GM12878 (cell line): ENCODE measurements at regions not wholly inside any gene's neighbourhood (a gene's known extent, or its start where the extent isn't known, plus 50 kb on each side); places are given as distances from the start of the nearest gene placed in this dataset.

Experiments used
- ATAC-seq: fragments of 200-7000 bp; cut with Tn5 transposase; 3 replicates; pipeline ENCODE4 v1.9.1; 2020; ENCODE audit warnings: mild to moderate bottlenecking, moderate library complexity
- BruUV-seq: library from RNA; stranded (reverse); fragments of 400-500 nt; replicated peaks from 2 replicates; lab custom pipeline; 2021; lab: Mats Ljungman, UMichigan
- CTCF ChIA-PET: fragments of 300-600 bp; sonication (Branson Sonifier 250); formaldehyde crosslinking; extraction: SDS; loops from one replicate; lab custom pipeline; 2021; ENCODE audit warnings: inconsistent platforms; lab: Yijun Ruan, JAX
- POLR2A ChIA-PET: fragments of 350-600 bp; formaldehyde crosslinking; extraction: SDS; loops from one replicate; lab custom pipeline; 2021; ENCODE audit warnings: inconsistent platforms; lab: Charles Lee
- RAD21 ChIA-PET: fragments of 300-600 bp; sonication (Branson Sonifier 250); formaldehyde crosslinking; loops from one replicate; lab custom pipeline; 2023; ENCODE audit warnings: antibody characterized with exemption; ENCODE audit not compliant: unreplicated experiment; lab: Charles Lee
- SMC1A ChIA-PET: fragments of 300-600 bp; sonication (Branson Sonifier 250); formaldehyde crosslinking; loops from one replicate; lab custom pipeline; 2023; ENCODE audit not compliant: unreplicated experiment, uncharacterized antibody; lab: Charles Lee
- DNase-seq: peaks from one replicate; pipeline ENCODE4 v3.0.0-alpha.2; 2011; ENCODE audit warnings: low read depth, low spot score
- FAIRE-seq: peaks from 3 replicates; lab custom pipeline; 2011; peaks lifted over from hg19 to GRCh38; lab: Jason Lieb, UNC
- H2AFZ ChIP-seq: 2 replicates; pipeline ENCODE4 v1.6.0; 2011; ENCODE audit warnings: low read depth, low read length, control low read depth; ENCODE audit not compliant: control insufficient read depth
- H3K27ac ChIP-seq: 2 replicates; pipeline ENCODE4 v1.5.1; 2011; ENCODE audit warnings: control low read depth; ENCODE audit not compliant: control insufficient read depth, insufficient read depth
- H3K27me3 ChIP-seq, 2 experiments: replicated peaks in 1 of 2; 2 replicates each; pipeline versions ENCODE4 v1.6.0 to v1.6.1; 2011; ENCODE audit warnings: low read length in 1 of 2; ENCODE audit not compliant: control insufficient read depth in 2 of 2, insufficient read depth in 2 of 2
- H3K36me3 ChIP-seq, 2 experiments: 2 replicates each; pipeline ENCODE4 v1.5.1; 2011; ENCODE audit warnings: low read length in 1 of 2; ENCODE audit not compliant: control insufficient read depth in 2 of 2, insufficient read depth in 2 of 2
- H3K4me1 ChIP-seq: 2 replicates; pipeline ENCODE4 v1.6.1; 2011; ENCODE audit warnings: mild to moderate bottlenecking, low read length, moderate library complexity, mixed read lengths; ENCODE audit not compliant: control insufficient read depth, insufficient read depth
- H3K4me2 ChIP-seq: 2 replicates; pipeline ENCODE4 v1.6.0; 2011; ENCODE audit warnings: control low read depth; ENCODE audit not compliant: control insufficient read depth, insufficient read depth
- H3K4me3 ChIP-seq: fragments of 200-600 bp; sonication (generic); 2 replicates; pipeline ENCODE4 v1.5.1; 2016
- H3K79me2 ChIP-seq: 2 replicates; pipeline ENCODE4 v1.6.0; 2011; ENCODE audit warnings: low read length; ENCODE audit not compliant: control insufficient read depth, insufficient read depth
- H3K9ac ChIP-seq: 2 replicates; pipeline ENCODE4 v1.8.0; 2011; ENCODE audit warnings: low read length, control low read depth, mixed read lengths; ENCODE audit not compliant: control insufficient read depth, insufficient read depth
- H3K9me3 ChIP-seq: replicated peaks from 3 replicates; pipeline ENCODE4 v1.5.1; 2011; ENCODE audit warnings: mild to moderate bottlenecking, low read length; ENCODE audit not compliant: control insufficient read depth, insufficient read depth
- H4K20me1 ChIP-seq: 2 replicates; pipeline ENCODE4 v1.6.0; 2011; ENCODE audit not compliant: control insufficient read depth, insufficient read depth
- ATF7 ChIP-seq: fragments of 450-650 bp; IDR thresholded peaks from 2 replicates; pipeline ENCODE4 v1.6.1; 2016; ENCODE audit warnings: low read depth, mild to moderate bottlenecking
- BACH1 ChIP-seq: fragments of 450-650 bp; IDR thresholded peaks from 2 replicates; pipeline ENCODE4 v1.6.1; 2017; ENCODE audit warnings: mild to moderate bottlenecking, borderline replicate concordance
- CHD2 ChIP-seq: IDR thresholded peaks from 2 replicates; pipeline ENCODE4 v1.6.1; 2011; ENCODE audit warnings: low read depth, low read length, improper control_type of control experiment, borderline replicate concordance
- IRF4 ChIP-seq: IDR thresholded peaks from 2 replicates; pipeline ENCODE4 v1.6.1; 2011; ENCODE audit warnings: low read depth, low read length
- JUND ChIP-seq: IDR thresholded peaks from 2 replicates; pipeline ENCODE4 v1.6.1; 2012; ENCODE audit warnings: low read depth, mild to moderate bottlenecking, low read length, improper control_type of control experiment, moderate library complexity
- KLF5 ChIP-seq: fragments of 450-650 bp; IDR thresholded peaks from 2 replicates; pipeline ENCODE4 v1.6.1; 2014; ENCODE audit warnings: mild to moderate bottlenecking; ENCODE audit not compliant: partially characterized antibody
- SIX5 ChIP-seq: IDR thresholded peaks from 2 replicates; pipeline ENCODE4 v1.6.1; 2011; ENCODE audit warnings: mild to moderate bottlenecking, low read depth, low read length, moderate library complexity; ENCODE audit not compliant: severe bottlenecking
- TCF3 ChIP-seq: IDR thresholded peaks from 2 replicates; pipeline ENCODE4 v1.6.1; 2012; ENCODE audit warnings: low read depth, mild to moderate bottlenecking, low read length, borderline replicate concordance; ENCODE audit not compliant: insufficient read depth
- WGBS: methylation state at CpG from one replicate; pipeline ENCODE4 v1.1.6; 2016; ENCODE audit warnings: low lambda C conversion rate; ENCODE audit not compliant: insufficient replicate concordance, insufficient coverage; ENCODE audit errors: missing lambda C conversion rate; 5-methylcytosine and 5-hydroxymethylcytosine counted together
- in situ Hi-C: fragments of 300-500 bp; cut with MboI; formaldehyde crosslinking; loops from 9 replicates; pipeline ENCODE4 v1.14.3; 2018; ENCODE audit warnings: mixed read lengths
- intact Hi-C: fragments of 100-400 bp; cut with micrococcal nuclease; formaldehyde crosslinking; loops from one replicate; pipeline ENCODE4 v1.14.2; 2022; ENCODE audit not compliant: unreplicated experiment
- TF ChIP-seq, protein P1 (sequence below): fragments of 450-650 bp; formaldehyde crosslinking; IDR thresholded peaks from 2 replicates; pipeline ENCODE4 v1.4.0; 2020; ENCODE audit warnings: mild to moderate bottlenecking, moderate library complexity
- TF ChIP-seq, protein P2 (sequence below): fragments of 450-650 bp; IDR thresholded peaks from 2 replicates; pipeline ENCODE4 v1.6.1; 2014; ENCODE audit warnings: mild to moderate bottlenecking

DNA sequence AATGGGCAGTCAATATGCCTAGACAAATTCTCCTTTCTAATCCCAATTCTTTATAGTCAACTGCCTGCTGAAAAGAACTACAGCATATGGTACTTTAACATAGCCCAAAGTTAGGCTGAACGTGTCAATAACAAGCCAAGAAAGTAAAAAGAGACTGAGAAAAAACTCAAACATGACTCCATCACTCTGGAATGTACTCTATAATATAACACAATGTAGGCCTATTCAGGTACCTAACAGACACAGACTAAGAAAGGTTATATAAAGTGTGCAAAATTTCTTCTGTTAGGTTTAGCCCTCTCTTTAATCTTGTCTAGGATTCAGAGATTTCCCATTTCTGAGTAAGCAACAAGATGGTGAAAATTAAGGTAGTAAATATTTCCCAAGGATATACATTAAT is 209.7 kb upstream of the PRR16 start:
- RAD21 ChIA-PET, result no interaction called here
- H2AFZ ChIP-seq, result no peak overlapping the region
- H3K79me2 ChIP-seq, result no peaks in the 10 kb centered on the region
- intact Hi-C loops, result no loop called here
- no peaks in the 10 kb centered on the region for H3K4me1 ChIP-seq
- TF ChIP-seq KLF5 (no peak), SIX5 (no peak), CHD2 (no peak), JUND (no peak), TCF3 (no peak), IRF4 (no peak), ATF7 (no peak), BACH1 (no peak)
- TF ChIP-seq, protein P1, sequence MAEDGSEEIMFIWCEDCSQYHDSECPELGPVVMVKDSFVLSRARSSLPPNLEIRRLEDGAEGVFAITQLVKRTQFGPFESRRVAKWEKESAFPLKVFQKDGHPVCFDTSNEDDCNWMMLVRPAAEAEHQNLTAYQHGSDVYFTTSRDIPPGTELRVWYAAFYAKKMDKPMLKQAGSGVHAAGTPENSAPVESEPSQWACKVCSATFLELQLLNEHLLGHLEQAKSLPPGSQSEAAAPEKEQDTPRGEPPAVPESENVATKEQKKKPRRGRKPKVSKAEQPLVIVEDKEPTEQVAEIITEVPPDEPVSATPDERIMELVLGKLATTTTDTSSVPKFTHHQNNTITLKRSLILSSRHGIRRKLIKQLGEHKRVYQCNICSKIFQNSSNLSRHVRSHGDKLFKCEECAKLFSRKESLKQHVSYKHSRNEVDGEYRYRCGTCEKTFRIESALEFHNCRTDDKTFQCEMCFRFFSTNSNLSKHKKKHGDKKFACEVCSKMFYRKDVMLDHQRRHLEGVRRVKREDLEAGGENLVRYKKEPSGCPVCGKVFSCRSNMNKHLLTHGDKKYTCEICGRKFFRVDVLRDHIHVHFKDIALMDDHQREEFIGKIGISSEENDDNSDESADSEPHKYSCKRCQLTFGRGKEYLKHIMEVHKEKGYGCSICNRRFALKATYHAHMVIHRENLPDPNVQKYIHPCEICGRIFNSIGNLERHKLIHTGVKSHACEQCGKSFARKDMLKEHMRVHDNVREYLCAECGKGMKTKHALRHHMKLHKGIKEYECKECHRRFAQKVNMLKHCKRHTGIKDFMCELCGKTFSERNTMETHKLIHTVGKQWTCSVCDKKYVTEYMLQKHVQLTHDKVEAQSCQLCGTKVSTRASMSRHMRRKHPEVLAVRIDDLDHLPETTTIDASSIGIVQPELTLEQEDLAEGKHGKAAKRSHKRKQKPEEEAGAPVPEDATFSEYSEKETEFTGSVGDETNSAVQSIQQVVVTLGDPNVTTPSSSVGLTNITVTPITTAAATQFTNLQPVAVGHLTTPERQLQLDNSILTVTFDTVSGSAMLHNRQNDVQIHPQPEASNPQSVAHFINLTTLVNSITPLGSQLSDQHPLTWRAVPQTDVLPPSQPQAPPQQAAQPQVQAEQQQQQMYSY, result no peak
- TF ChIP-seq, protein P2, sequence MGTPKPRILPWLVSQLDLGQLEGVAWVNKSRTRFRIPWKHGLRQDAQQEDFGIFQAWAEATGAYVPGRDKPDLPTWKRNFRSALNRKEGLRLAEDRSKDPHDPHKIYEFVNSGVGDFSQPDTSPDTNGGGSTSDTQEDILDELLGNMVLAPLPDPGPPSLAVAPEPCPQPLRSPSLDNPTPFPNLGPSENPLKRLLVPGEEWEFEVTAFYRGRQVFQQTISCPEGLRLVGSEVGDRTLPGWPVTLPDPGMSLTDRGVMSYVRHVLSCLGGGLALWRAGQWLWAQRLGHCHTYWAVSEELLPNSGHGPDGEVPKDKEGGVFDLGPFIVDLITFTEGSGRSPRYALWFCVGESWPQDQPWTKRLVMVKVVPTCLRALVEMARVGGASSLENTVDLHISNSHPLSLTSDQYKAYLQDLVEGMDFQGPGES, result no peak
- TF ChIP-seq, all 136 proteins: peak for 0
- H3K27me3 ChIP-seq, result no peaks in the 10 kb centered on the region
- DNase-seq (no peak), ATAC-seq (no peak), FAIRE-seq (no peak)
- H3K9me3 ChIP-seq, result no peaks in the 10 kb centered on the region
- H3K4me3 ChIP-seq, result no peak overlapping the region
- H3K4me2 ChIP-seq, result no peak overlapping the region
- POLR2A ChIA-PET, result no interaction called here
- 0% methylated on average over 1 of the region's 1 CpG for WGBS
- H3K36me3 ChIP-seq, result no peaks in the 10 kb centered on the region
- in situ Hi-C loops, result no loop called here
- no peak overlapping the region for H3K9ac ChIP-seq
- SMC1A ChIA-PET, result no interaction called here
- no peaks in the 10 kb centered on the region for H4K20me1 ChIP-seq
- CTCF ChIA-PET, result no interaction called here
- H3K27ac ChIP-seq, result no peak overlapping the region
- no TSS peak for BruUV-seq
